HL-60 (cell line): ENCODE measurements at regions not wholly inside any gene's neighbourhood (a gene's known extent, or its start where the extent isn't known, plus 50 kb on each side); places are given as distances from the start of the nearest gene placed in this dataset.

Source experiments
- CTCF ChIP-seq: IDR thresholded peaks from one replicate; pipeline ENCODE4 v1.5.1; 2011; ENCODE audit warnings: low read length, control low read depth, inconsistent platforms; ENCODE audit not compliant: insufficient read depth
- POLR2AphosphoS5 ChIP-seq: IDR thresholded peaks from 2 replicates; pipeline ENCODE4 v1.6.1; 2012; ENCODE audit warnings: low read depth
- REST ChIP-seq: IDR thresholded peaks from 2 replicates; pipeline ENCODE4 v1.6.1; 2012; ENCODE audit warnings: low read depth; ENCODE audit not compliant: insufficient replicate concordance
- SPI1 ChIP-seq: IDR thresholded peaks from 2 replicates; pipeline ENCODE4 v1.6.1; 2012; ENCODE audit warnings: low read depth, mild to moderate bottlenecking, borderline replicate concordance

- TF ChIP-seq CTCF (no peak), POLR2AphosphoS5 (no peak), SPI1 (no peak), REST (no peak)
Observed at GRCh38 chr11:21771097-21771496, 421.8 kb upstream of the ANO5 start.
